ENCODE measurements at regions not wholly inside any gene's neighbourhood (a gene's known extent, or its start where the extent isn't known, plus 50 kb on each side); places are given as distances from the start of the nearest gene placed in this dataset.

- TF ChIP-seq EP300 (IDR thresholded peaks at IDR 0.05; ENCODE audit: low read depth) (no peak), POLR2A (IDR thresholded peaks at IDR 0.05) (no peak), CTCF (IDR thresholded peaks at IDR 0.05) (no peak), POLR2AphosphoS5 (IDR thresholded peaks at IDR 0.05) (no peak)
- H3K27ac ChIP-seq: no peak overlapping the region
- in situ Hi-C loops (cut with MboI; ENCODE audit: low pct_ligation_motif_present in 1 of 4, low pct_unique_long_range_greater_than_20kb in 1 of 4, low sequenced_read_pairs in 3 of 4) (no loop called here), intact Hi-C loops (cut with DNase I; ENCODE audit: low total_unique reads) (no loop called here)
- no peak overlapping the region for H3K4me3 ChIP-seq
- H3K4me1 ChIP-seq: no peaks in the 10 kb centered on the region
- H3K27me3 ChIP-seq: no peaks in the 10 kb centered on the region
- no peaks in the 10 kb centered on the region for H3K36me3 ChIP-seq
- no peak for DNase-seq
- no peaks in the 10 kb centered on the region for H3K9me3 ChIP-seq
These were observed 573.0 kb upstream of the PCDH15 start for GRCh38 chr10:55374060-55374459.

- no peaks in the 10 kb centered on the region for H3K9me3 ChIP-seq
- DNase-seq: no peak
- intact Hi-C loops (cut with DNase I; ENCODE audit: low total_unique reads): no loop called here
- TF ChIP-seq EP300 (IDR thresholded peaks at IDR 0.05; ENCODE audit: low read depth) (no peak), CTCF (IDR thresholded peaks at IDR 0.05) (no peak), POLR2A (IDR thresholded peaks at IDR 0.05) (no peak), POLR2AphosphoS5 (IDR thresholded peaks at IDR 0.05) (no peak)
- no peaks in the 10 kb centered on the region for H3K4me1 ChIP-seq
- H3K4me3 ChIP-seq: no peak overlapping the region
- no peaks in the 10 kb centered on the region for H3K27me3 ChIP-seq
- H3K27ac ChIP-seq: no peak overlapping the region
- in situ Hi-C loops (cut with MboI; ENCODE audit: low pct_ligation_motif_present in 1 of 4, low pct_unique_long_range_greater_than_20kb in 1 of 4, low sequenced_read_pairs in 3 of 4): no loop called here
- H3K36me3 ChIP-seq: no peaks in the 10 kb centered on the region
- WGBS, 2 donors (ENCODE audit: low coverage in 1 of 2): 32 to 40% methylated on average over 1 of the region's 1 CpG
These were observed 568.8 kb upstream of the PCDH15 start for GRCh38 chr10:55369670-55370420.

GRCh38 chr10:55368467-55368866 lies 567.4 kb upstream of the PCDH15 start:
- H3K27ac ChIP-seq: no peak overlapping the region
- no peaks in the 10 kb centered on the region for H3K4me1 ChIP-seq
- H3K4me3 ChIP-seq: no peak overlapping the region
- in situ Hi-C loops (cut with MboI; ENCODE audit: low pct_ligation_motif_present in 1 of 4, low pct_unique_long_range_greater_than_20kb in 1 of 4, low sequenced_read_pairs in 3 of 4) (no loop called here), intact Hi-C loops (cut with DNase I; ENCODE audit: low total_unique reads) (no loop called here)
- H3K9me3 ChIP-seq: no peaks in the 10 kb centered on the region
- 67 to 72% methylated on average over 2 of the region's 2 CpGs for WGBS, 2 donors (ENCODE audit: low coverage in 1 of 2)
- DNase-seq: no peak
- no peaks in the 10 kb centered on the region for H3K27me3 ChIP-seq
- no peak for TF ChIP-seq POLR2AphosphoS5 (IDR thresholded peaks at IDR 0.05)
- TF ChIP-seq CTCF (IDR thresholded peaks at IDR 0.05): no peak
- no peak for TF ChIP-seq POLR2A (IDR thresholded peaks at IDR 0.05)
- no peak for TF ChIP-seq EP300 (IDR thresholded peaks at IDR 0.05; ENCODE audit: low read depth)
- no peaks in the 10 kb centered on the region for H3K36me3 ChIP-seq

- no peak for TF ChIP-seq EP300 (IDR thresholded peaks at IDR 0.05; ENCODE audit: low read depth)
- no peak for TF ChIP-seq CTCF (IDR thresholded peaks at IDR 0.05)
- TF ChIP-seq POLR2A (IDR thresholded peaks at IDR 0.05): no peak
- H3K27ac ChIP-seq: no peak overlapping the region
- in situ Hi-C loops (cut with MboI; ENCODE audit: low pct_ligation_motif_present in 1 of 4, low pct_unique_long_range_greater_than_20kb in 1 of 4, low sequenced_read_pairs in 3 of 4) (no loop called here), intact Hi-C loops (cut with DNase I; ENCODE audit: low total_unique reads) (no loop called here)
- no peak overlapping the region for H3K4me3 ChIP-seq
- no peaks in the 10 kb centered on the region for H3K9me3 ChIP-seq
- H3K4me1 ChIP-seq: no peaks in the 10 kb centered on the region
- no peak for DNase-seq
- H3K36me3 ChIP-seq: no peaks in the 10 kb centered on the region
- H3K27me3 ChIP-seq: no peaks in the 10 kb centered on the region
These were observed 566.5 kb upstream of the PCDH15 start for GRCh38 chr10:55367555-55367954.
